NT2/D1 (cell line): ENCODE measurements at regions not wholly inside any gene's neighbourhood (a gene's known extent, or its start where the extent isn't known, plus 50 kb on each side); places are given as distances from the start of the nearest gene placed in this dataset.
A peak's percentile ranks its signal among the peaks of the same experiment; 100 is the strongest.

Source experiments
- DNase-seq: peaks from one replicate; pipeline ENCODE4 v3.0.0-alpha.2; 2011; ENCODE audit warnings: low read depth, low spot score
- H3K27me3 ChIP-seq: 2 replicates; pipeline ENCODE4 v1.6.0; 2011; ENCODE audit warnings: mild to moderate bottlenecking; ENCODE audit not compliant: insufficient read length, insufficient read depth
- H3K36me3 ChIP-seq: 2 replicates; pipeline ENCODE4 v1.6.1; 2011; ENCODE audit warnings: mild to moderate bottlenecking, low read length, mixed read lengths; ENCODE audit not compliant: insufficient read depth, insufficient read length
- H3K4me1 ChIP-seq: 2 replicates; pipeline ENCODE4 v1.5.1; 2011; ENCODE audit not compliant: insufficient read depth, insufficient read length
- H3K4me3 ChIP-seq: 2 replicates; pipeline ENCODE4 v1.5.1; 2011; ENCODE audit warnings: low read depth; ENCODE audit not compliant: insufficient read length
- H3K9ac ChIP-seq: 2 replicates; pipeline ENCODE4 v1.6.0; 2011; ENCODE audit warnings: low read depth; ENCODE audit not compliant: insufficient read length
- H3K9me3 ChIP-seq: 2 replicates; pipeline ENCODE4 v1.5.1; 2011; ENCODE audit warnings: mild to moderate bottlenecking, low read length; ENCODE audit not compliant: insufficient read depth
- SUZ12 ChIP-seq: IDR thresholded peaks from 2 replicates; pipeline ENCODE4 v1.6.1; 2011; ENCODE audit not compliant: insufficient read length, insufficient read depth; ENCODE audit errors: extremely low read depth
- YY1 ChIP-seq: IDR thresholded peaks from 2 replicates; pipeline ENCODE4 v1.6.1; 2011; ENCODE audit not compliant: insufficient read length, insufficient read depth
- ZNF274 ChIP-seq: IDR thresholded peaks from 2 replicates; pipeline ENCODE4 v1.6.1; 2011; ENCODE audit warnings: mild to moderate bottlenecking, low read depth, low read length

- peak; percentile 71 for DNase-seq
- H3K9ac ChIP-seq: peak overlapping the region; percentile 83
Observed at GRCh38 chr17:77470800-77471733, 330.3 kb downstream of the SEC14L1 start.

DNA sequence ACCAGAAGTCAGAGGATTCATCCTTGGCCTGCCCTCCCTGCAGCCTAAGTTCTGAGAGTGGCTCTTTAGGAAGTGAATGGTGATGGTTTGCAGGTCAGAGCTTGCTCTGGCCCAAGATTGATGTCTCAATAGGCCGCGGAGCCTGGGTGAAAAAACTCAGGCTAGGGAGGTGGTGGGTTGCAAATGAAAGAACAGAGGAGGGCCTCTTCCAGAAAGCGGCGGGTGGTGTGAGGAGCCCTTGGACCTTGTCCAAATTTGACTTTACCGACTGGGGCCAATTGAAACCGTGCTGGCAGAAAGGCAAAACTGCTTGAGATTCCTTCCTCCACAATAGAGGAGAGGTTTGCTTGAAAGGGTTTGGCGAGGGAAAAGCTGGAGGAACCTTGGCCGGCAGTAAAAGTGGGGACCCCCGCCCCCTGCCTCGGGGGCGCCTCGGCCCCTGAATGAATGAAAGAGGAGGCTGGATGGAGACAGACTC lies 331.3 kb downstream of the SEC14L1 start:
- DNase-seq: no peak
- peaks cover 54% of the 10 kb centered on the region for H3K4me1 ChIP-seq
- H3K4me3 ChIP-seq: no peak overlapping the region
- peak overlapping the region; percentile 83 for H3K9ac ChIP-seq
- no peak for TF ChIP-seq ZNF274
- no peak for TF ChIP-seq SUZ12
- TF ChIP-seq YY1: no peak
- H3K9me3 ChIP-seq: no peaks in the 10 kb centered on the region
- peaks cover 49% of the 10 kb centered on the region for H3K36me3 ChIP-seq
- no peaks in the 10 kb centered on the region for H3K27me3 ChIP-seq

More at GRCh38 chr17:77470800-77471733, 330.3 kb downstream of the SEC14L1 start:
- H3K27me3 ChIP-seq: no peaks in the 10 kb centered on the region
- no peak overlapping the region for H3K4me3 ChIP-seq
- peaks cover 44% of the 10 kb centered on the region for H3K36me3 ChIP-seq
- peaks cover 46% of the 10 kb centered on the region for H3K4me1 ChIP-seq
- H3K9me3 ChIP-seq: no peaks in the 10 kb centered on the region
- TF ChIP-seq YY1 (no peak), SUZ12 (no peak), ZNF274 (no peak)

DNA sequence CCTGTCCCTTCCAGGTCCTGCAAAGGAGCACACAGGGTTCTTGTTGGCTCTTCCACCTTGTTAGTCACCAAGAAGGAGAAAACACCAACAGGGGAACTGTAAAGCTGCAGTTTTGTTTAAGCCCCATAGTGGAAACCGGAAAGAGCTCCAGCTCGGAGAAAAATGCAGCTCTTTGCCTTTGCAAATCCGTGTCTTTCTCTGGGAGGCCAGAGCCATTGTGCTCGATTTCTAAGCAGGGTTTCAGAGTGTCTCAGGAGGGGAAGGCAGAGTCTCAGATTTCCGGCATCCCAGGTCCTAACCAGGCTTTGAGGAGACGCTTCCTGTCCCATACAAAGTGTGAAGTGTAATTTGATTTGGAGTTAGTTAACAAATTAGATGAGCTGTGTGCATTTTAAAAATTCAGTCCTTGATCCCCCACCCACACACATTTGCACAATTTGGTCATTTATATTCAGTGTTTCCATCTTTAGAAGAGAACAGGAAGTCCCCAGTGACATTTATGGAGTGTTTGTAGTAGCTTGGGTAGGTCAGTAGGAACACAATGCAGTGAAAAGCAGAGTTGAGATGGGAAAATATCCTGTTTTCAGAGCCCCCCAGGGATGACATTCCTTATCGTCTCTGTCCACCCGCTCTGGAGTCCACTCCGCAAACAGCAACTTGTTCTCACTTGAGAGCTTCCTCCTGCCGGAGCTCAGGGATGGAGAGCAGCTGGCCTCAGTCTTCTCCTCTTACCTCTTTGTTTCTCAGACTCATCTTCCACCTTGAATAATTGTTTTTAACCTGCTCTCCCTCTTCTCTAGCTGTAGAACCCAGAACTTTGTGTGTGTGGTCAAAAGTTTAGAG lies 331.9 kb downstream of the SEC14L1 start:
- peaks cover 45% of the 10 kb centered on the region for H3K36me3 ChIP-seq
- no peak overlapping the region for H3K4me3 ChIP-seq
- DNase-seq: peak; percentile 81
- no peaks in the 10 kb centered on the region for H3K27me3 ChIP-seq
- peaks cover 55% of the 10 kb centered on the region for H3K4me1 ChIP-seq
- TF ChIP-seq ZNF274 (no peak), SUZ12 (no peak), YY1 (no peak)
- peak overlapping the region; percentile 83 for H3K9ac ChIP-seq
- no peaks in the 10 kb centered on the region for H3K9me3 ChIP-seq

DNA sequence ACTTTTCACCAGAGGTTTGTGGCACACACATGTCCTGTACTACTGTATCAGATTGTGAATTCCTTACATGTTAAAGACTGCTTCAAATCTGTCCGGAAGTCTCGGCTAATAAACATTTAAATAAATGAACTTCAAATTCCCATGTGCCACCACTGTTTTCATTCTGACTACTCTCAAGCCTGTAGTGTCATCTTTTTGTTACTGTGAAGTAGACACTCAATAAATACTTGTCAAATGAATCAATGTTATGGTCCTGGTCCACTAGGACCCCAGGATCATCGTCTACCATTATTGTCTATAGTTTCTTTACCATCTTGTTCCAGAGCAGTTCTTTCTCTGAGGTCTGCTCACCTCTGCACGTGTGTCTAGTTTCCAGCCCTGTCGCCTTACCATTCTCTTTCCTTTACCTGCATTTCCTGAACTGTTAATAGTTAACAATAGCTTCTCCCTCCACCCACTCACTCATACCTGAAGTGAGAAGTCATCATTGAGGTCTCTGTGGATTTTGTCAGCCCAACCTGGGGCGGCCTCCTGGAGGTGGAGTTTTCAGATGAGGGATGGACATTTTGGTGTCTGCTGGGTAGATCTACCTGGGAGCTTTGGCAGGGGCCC lies 333.0 kb downstream of the SEC14L1 start:
- H3K4me1 ChIP-seq: peaks cover 53% of the 10 kb centered on the region
- H3K36me3 ChIP-seq: peaks cover 45% of the 10 kb centered on the region
- H3K4me3 ChIP-seq: no peak overlapping the region
- H3K27me3 ChIP-seq: no peaks in the 10 kb centered on the region
- no peaks in the 10 kb centered on the region for H3K9me3 ChIP-seq
- H3K9ac ChIP-seq: no peak overlapping the region
- TF ChIP-seq ZNF274: no peak
- TF ChIP-seq YY1: no peak
- no peak for TF ChIP-seq SUZ12
- no peak for DNase-seq

- no peak overlapping the region for H3K9ac ChIP-seq
- H3K9me3 ChIP-seq: no peaks in the 10 kb centered on the region
- H3K27me3 ChIP-seq: no peaks in the 10 kb centered on the region
- no peak for TF ChIP-seq ZNF274
- no peak for TF ChIP-seq SUZ12
- TF ChIP-seq YY1: no peak
- H3K36me3 ChIP-seq: peaks cover 42% of the 10 kb centered on the region
- H3K4me3 ChIP-seq: no peak overlapping the region
- no peak for DNase-seq
- peaks cover 54% of the 10 kb centered on the region for H3K4me1 ChIP-seq
Observed at GRCh38 chr17:77474292-77474988, 333.7 kb downstream of the SEC14L1 start.

- H3K4me3 ChIP-seq: no peak overlapping the region
- peaks cover 33% of the 10 kb centered on the region for H3K36me3 ChIP-seq
- H3K9me3 ChIP-seq: no peaks in the 10 kb centered on the region
- H3K4me1 ChIP-seq: peaks cover 58% of the 10 kb centered on the region
- TF ChIP-seq YY1: no peak
- no peak for TF ChIP-seq ZNF274
- TF ChIP-seq SUZ12: no peak
- peak overlapping the region; percentile 51 for H3K9ac ChIP-seq
- no peaks in the 10 kb centered on the region for H3K27me3 ChIP-seq
- DNase-seq: no peak
Observed at GRCh38 chr17:77475016-77475976, 334.5 kb downstream of the SEC14L1 start.
